ENCODE measurements at regions not wholly inside any gene's neighbourhood (a gene's known extent, or its start where the extent isn't known, plus 50 kb on each side); places are given as distances from the start of the nearest gene placed in this dataset.

GRCh38 chr4:27214010-27214409 is 353.4 kb downstream of the STIM2 start:
- H3K27me3 Mint-ChIP-seq (ENCODE audit: unreplicated experiment), result peaks cover 3% of the 10 kb centered on the region
- H3K4me3 Mint-ChIP-seq (ENCODE audit: unreplicated experiment), result no peak overlapping the region
- no peak for TF ChIP-seq CTCF (IDR thresholded peaks at IDR 0.05; ENCODE audit: partially characterized antibody, unreplicated experiment)
- no peak for DNase-seq
- H3K9me3 Mint-ChIP-seq (ENCODE audit: unreplicated experiment), result no peaks in the 10 kb centered on the region
- H3K27ac Mint-ChIP-seq (ENCODE audit: unreplicated experiment), result no peak overlapping the region
- no peaks in the 10 kb centered on the region for H3K4me1 Mint-ChIP-seq (ENCODE audit: low read depth, unreplicated experiment)
- no peaks in the 10 kb centered on the region for H3K36me3 Mint-ChIP-seq (ENCODE audit: unreplicated experiment)

GRCh38 chr4:27215220-27215826 is 354.7 kb downstream of the STIM2 start:
- Mint-ChIP-seq H3K27ac (ENCODE audit: unreplicated experiment) (no peak overlapping the region), H3K4me1 (ENCODE audit: low read depth, unreplicated experiment) (no peaks in the 10 kb centered on the region), H3K9me3 (ENCODE audit: unreplicated experiment) (no peaks in the 10 kb centered on the region), H3K36me3 (ENCODE audit: unreplicated experiment) (no peaks in the 10 kb centered on the region), H3K4me3 (ENCODE audit: unreplicated experiment) (no peak overlapping the region), H3K27me3 (ENCODE audit: unreplicated experiment) (peaks cover 3% of the 10 kb centered on the region)
- TF ChIP-seq CTCF (IDR thresholded peaks at IDR 0.05; ENCODE audit: partially characterized antibody, unreplicated experiment), result no peak
- DNase-seq, result no peak

GRCh38 chr4:27217261-27217769 is 356.7 kb downstream of the STIM2 start:
- H3K36me3 Mint-ChIP-seq (ENCODE audit: unreplicated experiment), result no peaks in the 10 kb centered on the region
- H3K27ac Mint-ChIP-seq (ENCODE audit: unreplicated experiment), result no peak overlapping the region
- H3K4me1 Mint-ChIP-seq (ENCODE audit: low read depth, unreplicated experiment), result no peaks in the 10 kb centered on the region
- no peak for DNase-seq
- TF ChIP-seq CTCF (IDR thresholded peaks at IDR 0.05; ENCODE audit: partially characterized antibody, unreplicated experiment), result no peak
- H3K4me3 Mint-ChIP-seq (ENCODE audit: unreplicated experiment), result no peak overlapping the region
- no peaks in the 10 kb centered on the region for H3K27me3 Mint-ChIP-seq (ENCODE audit: unreplicated experiment)
- no peaks in the 10 kb centered on the region for H3K9me3 Mint-ChIP-seq (ENCODE audit: unreplicated experiment)

DNA sequence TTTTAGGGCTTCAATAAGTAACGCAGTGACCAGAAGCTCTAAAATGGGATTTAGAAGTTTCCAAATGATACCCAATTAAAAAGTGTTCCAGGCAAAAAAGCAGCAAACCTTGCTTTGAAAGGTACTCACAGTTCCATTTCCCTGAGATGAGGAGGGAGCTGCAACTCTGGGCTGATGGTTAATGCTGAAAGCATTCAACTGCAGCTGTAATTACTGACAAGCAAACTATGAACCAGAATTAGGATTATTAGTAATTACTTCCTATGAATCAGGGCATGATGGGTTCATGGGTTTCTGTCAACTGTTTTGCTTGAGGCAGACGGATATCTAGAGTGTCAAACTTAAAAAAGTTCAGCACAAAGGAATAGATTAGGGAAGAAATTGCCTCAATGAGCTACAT is 357.4 kb downstream of the STIM2 start:
- Mint-ChIP-seq H3K4me3 (ENCODE audit: unreplicated experiment) (no peak overlapping the region), H3K27ac (ENCODE audit: unreplicated experiment) (no peak overlapping the region), H3K36me3 (ENCODE audit: unreplicated experiment) (no peaks in the 10 kb centered on the region), H3K9me3 (ENCODE audit: unreplicated experiment) (no peaks in the 10 kb centered on the region), H3K4me1 (ENCODE audit: low read depth, unreplicated experiment) (no peaks in the 10 kb centered on the region), H3K27me3 (ENCODE audit: unreplicated experiment) (no peaks in the 10 kb centered on the region)
- no peak for DNase-seq
- no peak for TF ChIP-seq CTCF (IDR thresholded peaks at IDR 0.05; ENCODE audit: partially characterized antibody, unreplicated experiment)

DNA sequence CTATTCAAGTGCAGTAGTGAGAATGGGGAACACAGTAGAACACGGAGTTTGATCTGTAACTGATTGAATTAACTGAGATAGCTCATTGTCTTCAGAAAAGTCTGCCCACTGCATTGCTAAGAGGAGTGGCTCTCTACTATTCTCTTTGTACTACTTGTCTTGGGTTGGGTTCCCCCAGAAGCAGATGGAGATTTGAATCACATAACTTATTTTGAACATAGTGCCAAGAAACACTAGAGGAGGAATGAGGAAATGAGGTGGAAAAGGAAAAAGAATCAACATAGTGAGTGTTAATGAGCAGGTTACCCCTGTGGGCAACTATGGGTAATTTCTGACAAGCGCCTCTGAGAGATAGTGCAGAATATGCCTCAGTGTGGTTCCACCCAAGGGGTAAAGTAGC is 362.7 kb downstream of the STIM2 start:
- Mint-ChIP-seq H3K27ac (ENCODE audit: unreplicated experiment) (no peak overlapping the region), H3K4me1 (ENCODE audit: low read depth, unreplicated experiment) (no peaks in the 10 kb centered on the region), H3K36me3 (ENCODE audit: unreplicated experiment) (no peaks in the 10 kb centered on the region), H3K4me3 (ENCODE audit: unreplicated experiment) (no peak overlapping the region), H3K27me3 (ENCODE audit: unreplicated experiment) (no peaks in the 10 kb centered on the region), H3K9me3 (ENCODE audit: unreplicated experiment) (no peaks in the 10 kb centered on the region)
- no peak for DNase-seq
- TF ChIP-seq CTCF (IDR thresholded peaks at IDR 0.05; ENCODE audit: partially characterized antibody, unreplicated experiment), result no peak

All from glutamatergic neuron (in vitro differentiated cells).